ENCODE measurements at regions not wholly inside any gene's neighbourhood (a gene's known extent, or its start where the extent isn't known, plus 50 kb on each side); places are given as distances from the start of the nearest gene placed in this dataset.

DNA sequence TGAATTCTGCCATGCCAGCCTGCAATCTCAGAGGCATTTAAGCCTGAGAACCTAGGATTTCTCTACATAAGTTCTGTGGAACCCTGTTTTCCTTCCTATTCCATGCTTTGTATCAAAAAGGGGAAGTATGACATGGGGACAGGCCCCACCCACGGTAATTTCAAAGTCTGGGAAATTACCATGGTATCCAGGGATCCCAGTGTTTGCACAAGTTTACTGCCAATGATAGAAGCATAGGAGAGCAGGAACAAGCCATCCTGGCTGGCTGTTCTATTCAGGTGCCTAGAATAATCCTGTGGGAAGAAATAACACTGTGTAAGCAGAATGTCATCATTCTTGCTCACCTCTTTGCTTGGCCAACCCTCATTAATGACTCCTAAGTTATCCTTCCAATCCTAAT is 53.8 kb upstream of the ATP1B1 start:
- TF ChIP-seq, protein P1, sequence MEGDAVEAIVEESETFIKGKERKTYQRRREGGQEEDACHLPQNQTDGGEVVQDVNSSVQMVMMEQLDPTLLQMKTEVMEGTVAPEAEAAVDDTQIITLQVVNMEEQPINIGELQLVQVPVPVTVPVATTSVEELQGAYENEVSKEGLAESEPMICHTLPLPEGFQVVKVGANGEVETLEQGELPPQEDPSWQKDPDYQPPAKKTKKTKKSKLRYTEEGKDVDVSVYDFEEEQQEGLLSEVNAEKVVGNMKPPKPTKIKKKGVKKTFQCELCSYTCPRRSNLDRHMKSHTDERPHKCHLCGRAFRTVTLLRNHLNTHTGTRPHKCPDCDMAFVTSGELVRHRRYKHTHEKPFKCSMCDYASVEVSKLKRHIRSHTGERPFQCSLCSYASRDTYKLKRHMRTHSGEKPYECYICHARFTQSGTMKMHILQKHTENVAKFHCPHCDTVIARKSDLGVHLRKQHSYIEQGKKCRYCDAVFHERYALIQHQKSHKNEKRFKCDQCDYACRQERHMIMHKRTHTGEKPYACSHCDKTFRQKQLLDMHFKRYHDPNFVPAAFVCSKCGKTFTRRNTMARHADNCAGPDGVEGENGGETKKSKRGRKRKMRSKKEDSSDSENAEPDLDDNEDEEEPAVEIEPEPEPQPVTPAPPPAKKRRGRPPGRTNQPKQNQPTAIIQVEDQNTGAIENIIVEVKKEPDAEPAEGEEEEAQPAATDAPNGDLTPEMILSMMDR (IDR thresholded peaks at IDR 0.05), result no peak
- TF ChIP-seq POLR2A (IDR thresholded peaks at IDR 0.05), result no peak

All from right lobe of liver (tissue), 4 donors.